GM11168 (cell line): ENCODE measurements at regions not wholly inside any gene's neighbourhood (a gene's known extent, or its start where the extent isn't known, plus 50 kb on each side); places are given as distances from the start of the nearest gene placed in this dataset.

Experiments used
- in situ Hi-C: fragments of 300-500 bp; cut with MboI; formaldehyde crosslinking; loops from one replicate; pipeline ENCODE4 v1.12.0; 2022; ENCODE audit warnings: low sequenced_read_pairs; ENCODE audit not compliant: unreplicated experiment

- in situ Hi-C loops: no loop called here
Observed at GRCh38 chr6:140976806-140977205, 1155.9 kb upstream of the GJE1 start.

GRCh38 chr6:140970485-140970884 is 1162.2 kb upstream of the GJE1 start:
- in situ Hi-C loops: no loop called here

- in situ Hi-C loops: no loop called here
Observed at GRCh38 chr6:140968062-140968461, 1164.7 kb upstream of the GJE1 start.

- in situ Hi-C loops: no loop called here
Observed at GRCh38 chr6:140966676-140967075, 1166.0 kb upstream of the GJE1 start.

- in situ Hi-C loops: no loop called here
Observed at GRCh38 chr6:140960566-140960965, 1172.2 kb upstream of the GJE1 start.

GRCh38 chr6:140957386-140957785 is 1175.3 kb upstream of the GJE1 start:
- in situ Hi-C loops: no loop called here

- in situ Hi-C loops: no loop called here
Observed at GRCh38 chr6:140956571-140957369, 1176.0 kb upstream of the GJE1 start.

- in situ Hi-C loops: no loop called here
Observed at GRCh38 chr6:140940251-140940925, 1192.3 kb upstream of the GJE1 start.

GRCh38 chr6:140932909-140933308 is 1199.8 kb upstream of the GJE1 start:
- in situ Hi-C loops: no loop called here

- in situ Hi-C loops: no loop called here
Observed at GRCh38 chr6:140931581-140931980, 1201.1 kb upstream of the GJE1 start.

GRCh38 chr6:140929121-140929520 is 1203.6 kb upstream of the GJE1 start:
- in situ Hi-C loops: no loop called here

GRCh38 chr6:140923048-140923447 is 1209.7 kb upstream of the GJE1 start:
- in situ Hi-C loops: no loop called here

GRCh38 chr6:140921366-140922226 is 1211.1 kb upstream of the GJE1 start:
- in situ Hi-C loops: no loop called here

GRCh38 chr6:140917911-140918310 is 1214.8 kb upstream of the GJE1 start:
- in situ Hi-C loops: no loop called here

- in situ Hi-C loops: no loop called here
Observed at GRCh38 chr6:140915551-140915950, 1217.2 kb upstream of the GJE1 start.

GRCh38 chr6:140915103-140915502 is 1217.6 kb upstream of the GJE1 start:
- in situ Hi-C loops: no loop called here

- in situ Hi-C loops: no loop called here
Observed at GRCh38 chr6:140912686-140913085, 1220.0 kb upstream of the GJE1 start.

- in situ Hi-C loops: no loop called here
Observed at GRCh38 chr6:140909625-140910024, 1223.1 kb upstream of the GJE1 start.

GRCh38 chr6:140909156-140909555 is 1223.6 kb upstream of the GJE1 start:
- in situ Hi-C loops: no loop called here

- in situ Hi-C loops: no loop called here
Observed at GRCh38 chr6:140908505-140908904, 1224.2 kb upstream of the GJE1 start.

- in situ Hi-C loops: no loop called here
Observed at GRCh38 chr6:140907235-140907634, 1225.5 kb upstream of the GJE1 start.
